Keratinocyte (primary cell): ENCODE measurements at regions not wholly inside any gene's neighbourhood (a gene's known extent, or its start where the extent isn't known, plus 50 kb on each side); places are given as distances from the start of the nearest gene placed in this dataset.

ENCODE experiments used
- DNase-seq: peaks from one replicate; pipeline ENCODE4 v3.0.0-alpha.2; 2011; ENCODE audit warnings: low read depth, missing footprints, low spot score
- FAIRE-seq: peaks from 2 replicates; lab custom pipeline; 2011; peaks lifted over from hg19 to GRCh38; lab: Jason Lieb, UNC
- H2AFZ ChIP-seq: 2 replicates; pipeline ENCODE4 v1.6.0; 2012; ENCODE audit warnings: low read length, control low read depth, inconsistent platforms; ENCODE audit not compliant: control insufficient read depth
- H3K27ac ChIP-seq: 2 replicates; pipeline ENCODE4 v1.5.1; 2011; ENCODE audit warnings: low read length; ENCODE audit not compliant: control insufficient read depth, insufficient read depth
- H3K27me3 ChIP-seq: 3 replicates; pipeline ENCODE4 v1.6.0; 2011; ENCODE audit warnings: low read length; ENCODE audit not compliant: control insufficient read depth, insufficient read depth; ENCODE audit errors: extremely low read depth
- H3K36me3 ChIP-seq, 2 experiments: 2 replicates in 1 of 2; 3 replicates in 1 of 2; pipeline ENCODE4 v1.5.1; 2011; ENCODE audit warnings: low read length in 2 of 2, mild to moderate bottlenecking in 1 of 2; ENCODE audit not compliant: control insufficient read depth in 2 of 2, insufficient read depth in 2 of 2; ENCODE audit errors: extremely low read depth in 1 of 2
- H3K4me1 ChIP-seq: 3 replicates; pipeline ENCODE4 v1.5.1; 2011; ENCODE audit warnings: low read length; ENCODE audit not compliant: control insufficient read depth, insufficient read depth; ENCODE audit errors: extremely low read depth
- H3K4me2 ChIP-seq: 3 replicates; pipeline ENCODE4 v1.6.0; 2011; ENCODE audit warnings: low read depth, low read length; ENCODE audit not compliant: control insufficient read depth, insufficient read depth; ENCODE audit errors: extremely low read depth
- H3K4me3 ChIP-seq, 3 experiments: fragments of 200-600 bp in 1 of 3; sonication (generic) in 1 of 3; 2 replicates in 2 of 3; 3 replicates in 1 of 3; pipeline ENCODE4 v1.5.1; 2011 to 2016; ENCODE audit warnings: low read length in 3 of 3, mild to moderate bottlenecking in 3 of 3, control low read depth in 2 of 3, inconsistent platforms in 1 of 3, low read depth in 1 of 3, mixed read lengths in 1 of 3, mixed run types in 1 of 3, moderate library complexity in 1 of 3; ENCODE audit not compliant: control insufficient read depth in 2 of 3, insufficient read depth in 2 of 3; ENCODE audit errors: extremely low read depth in 1 of 3
- H3K79me2 ChIP-seq: 2 replicates; pipeline ENCODE4 v1.6.0; 2012; ENCODE audit warnings: low read length; ENCODE audit not compliant: control insufficient read depth, insufficient read depth
- H3K9ac ChIP-seq: 3 replicates; pipeline ENCODE4 v1.6.0; 2011; ENCODE audit warnings: low read length; ENCODE audit not compliant: control insufficient read depth, insufficient read depth; ENCODE audit errors: extremely low read depth
- H3K9me1 ChIP-seq: 3 replicates; pipeline ENCODE4 v1.6.0; 2011; ENCODE audit warnings: low read length; ENCODE audit not compliant: control insufficient read depth, insufficient read depth; ENCODE audit errors: extremely low read depth
- H3K9me3 ChIP-seq: 2 replicates; pipeline ENCODE4 v1.5.1; 2012; ENCODE audit warnings: low read depth, low read length; ENCODE audit not compliant: control insufficient read depth
- H4K20me1 ChIP-seq: 3 replicates; pipeline ENCODE4 v1.6.0; 2011; ENCODE audit warnings: low read length; ENCODE audit not compliant: control insufficient read depth, insufficient read depth; ENCODE audit errors: extremely low read depth
- EZH2 ChIP-seq: IDR thresholded peaks from one replicate; pipeline ENCODE4 v1.6.1; 2012; ENCODE audit warnings: inconsistent platforms, mild to moderate bottlenecking, low read length, moderate library complexity
- dilution Hi-C: fragments of 300-500 bp; cut with MboI; formaldehyde crosslinking; loops from one replicate; pipeline ENCODE4 v1.7.0; 2020; ENCODE audit warnings: low sequenced_read_pairs; ENCODE audit not compliant: extremely low pct_ligation_motif_present
- TF ChIP-seq, protein P1 (sequence below), 3 experiments: IDR thresholded peaks in 1 of 3; conservative IDR thresholded peaks in 1 of 3; optimal IDR thresholded peaks in 1 of 3; 2 replicates in 2 of 3; 3 replicates in 1 of 3; pipeline versions ENCODE3 to v1.5.1; 2011; ENCODE audit warnings: low read length in 3 of 3, mild to moderate bottlenecking in 3 of 3, moderate library complexity in 2 of 3, control low read depth in 1 of 3, inconsistent platforms in 1 of 3; ENCODE audit not compliant: insufficient read depth in 2 of 3; ENCODE audit errors: extremely low read depth in 1 of 3

DNA sequence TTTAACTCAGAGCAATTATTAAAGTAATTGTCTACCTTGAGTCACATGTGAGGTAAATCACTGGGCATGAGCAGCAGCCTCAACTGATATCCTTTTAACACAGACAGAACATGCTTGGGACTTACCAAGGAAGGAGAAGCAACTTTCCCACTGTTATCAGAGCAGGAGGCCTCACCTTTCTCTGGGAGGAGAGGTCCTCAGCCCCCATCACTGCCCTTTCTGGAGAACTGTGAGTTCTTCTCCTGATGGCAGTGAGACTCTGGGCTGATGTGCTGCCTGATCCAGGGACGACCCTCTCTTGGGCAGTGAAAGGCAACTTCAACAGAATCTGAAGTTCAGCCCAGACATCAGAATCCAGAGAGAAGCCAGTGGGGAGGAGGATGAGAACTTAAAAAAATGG is 343.4 kb upstream of the IRX1 start:
- Histone ChIP-seq H3K9me3 (no peaks in the 10 kb centered on the region), H3K27me3 (no peaks in the 10 kb centered on the region), H3K9me1 (no peaks in the 10 kb centered on the region), H3K79me2 (no peaks in the 10 kb centered on the region), H3K4me3 (no peak overlapping the region), H3K4me1 (no peaks in the 10 kb centered on the region), H3K9ac (no peak overlapping the region), H3K4me2 (no peak overlapping the region), H2AFZ (no peak overlapping the region), H4K20me1 (no peaks in the 10 kb centered on the region), H3K27ac (no peak overlapping the region), H3K36me3 (no peaks in the 10 kb centered on the region)
- dilution Hi-C loops, result no loop called here
- FAIRE-seq, result no peak
- DNase-seq, result no peak
- no peak for TF ChIP-seq EZH2
- TF ChIP-seq, protein P1, sequence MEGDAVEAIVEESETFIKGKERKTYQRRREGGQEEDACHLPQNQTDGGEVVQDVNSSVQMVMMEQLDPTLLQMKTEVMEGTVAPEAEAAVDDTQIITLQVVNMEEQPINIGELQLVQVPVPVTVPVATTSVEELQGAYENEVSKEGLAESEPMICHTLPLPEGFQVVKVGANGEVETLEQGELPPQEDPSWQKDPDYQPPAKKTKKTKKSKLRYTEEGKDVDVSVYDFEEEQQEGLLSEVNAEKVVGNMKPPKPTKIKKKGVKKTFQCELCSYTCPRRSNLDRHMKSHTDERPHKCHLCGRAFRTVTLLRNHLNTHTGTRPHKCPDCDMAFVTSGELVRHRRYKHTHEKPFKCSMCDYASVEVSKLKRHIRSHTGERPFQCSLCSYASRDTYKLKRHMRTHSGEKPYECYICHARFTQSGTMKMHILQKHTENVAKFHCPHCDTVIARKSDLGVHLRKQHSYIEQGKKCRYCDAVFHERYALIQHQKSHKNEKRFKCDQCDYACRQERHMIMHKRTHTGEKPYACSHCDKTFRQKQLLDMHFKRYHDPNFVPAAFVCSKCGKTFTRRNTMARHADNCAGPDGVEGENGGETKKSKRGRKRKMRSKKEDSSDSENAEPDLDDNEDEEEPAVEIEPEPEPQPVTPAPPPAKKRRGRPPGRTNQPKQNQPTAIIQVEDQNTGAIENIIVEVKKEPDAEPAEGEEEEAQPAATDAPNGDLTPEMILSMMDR (optimal IDR thresholded peaks at IDR 0.05 in 1 of 3, IDR thresholded peaks at IDR 0.05 in 1 of 3, conservative IDR thresholded peaks at IDR 0.05 in 1 of 3; ENCODE audit: extremely low read depth in 1 of 3, insufficient read depth in 2 of 3, low read length in 3 of 3), result no peak

DNA sequence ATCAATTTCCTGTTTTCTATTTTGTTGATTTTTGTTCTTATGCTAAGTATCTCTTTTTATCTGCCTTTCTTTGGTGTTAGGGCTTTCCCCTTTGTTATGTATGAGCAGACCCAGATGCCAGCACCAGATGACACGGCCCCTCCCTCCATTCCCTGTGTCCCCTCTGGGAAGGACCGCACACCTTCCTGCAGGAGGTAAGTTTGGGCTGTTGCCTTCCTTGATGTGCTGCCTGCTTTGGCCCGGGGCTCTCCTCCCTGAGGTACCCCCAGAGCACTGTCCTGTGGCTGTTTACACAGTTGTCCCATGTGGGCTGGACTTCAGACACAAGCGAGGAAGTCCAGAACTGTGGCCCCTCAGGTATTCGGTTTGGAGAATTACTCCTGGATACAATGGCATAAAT is 343.8 kb upstream of the IRX1 start:
- Histone ChIP-seq H3K27me3 (no peaks in the 10 kb centered on the region), H4K20me1 (no peaks in the 10 kb centered on the region), H3K79me2 (no peaks in the 10 kb centered on the region), H3K4me3 (no peak overlapping the region), H3K27ac (no peak overlapping the region), H3K9me3 (no peaks in the 10 kb centered on the region), H3K4me2 (no peak overlapping the region), H3K9ac (no peak overlapping the region), H3K9me1 (no peaks in the 10 kb centered on the region), H3K36me3 (no peaks in the 10 kb centered on the region), H3K4me1 (no peaks in the 10 kb centered on the region), H2AFZ (no peak overlapping the region)
- FAIRE-seq (no peak), DNase-seq (no peak)
- dilution Hi-C loops, result no loop called here
- TF ChIP-seq EZH2, result no peak
- TF ChIP-seq, protein P1 (optimal IDR thresholded peaks at IDR 0.05 in 1 of 3, IDR thresholded peaks at IDR 0.05 in 1 of 3, conservative IDR thresholded peaks at IDR 0.05 in 1 of 3; ENCODE audit: extremely low read depth in 1 of 3, insufficient read depth in 2 of 3, low read length in 3 of 3), result no peak
